GM23338 (cell line): ENCODE measurements at regions not wholly inside any gene's neighbourhood (a gene's known extent, or its start where the extent isn't known, plus 50 kb on each side); places are given as distances from the start of the nearest gene placed in this dataset.

Experiments
- ATAC-seq: fragments of 200-7000 bp; cut with Tn5 transposase; 3 replicates; pipeline ENCODE4 v1.9.1; 2020
- DNase-seq: peaks from one replicate; pipeline ENCODE4 v3.0.0-alpha.2; 2015; ENCODE audit warnings: low spot score
- H2AFZ ChIP-seq: fragments of 200-600 bp; sonication (generic); 2 replicates; pipeline ENCODE4 v1.8.0; 2016; ENCODE audit warnings: antibody characterized with exemption, mild to moderate bottlenecking, moderate library complexity
- H3F3A ChIP-seq: fragments of 200-600 bp; sonication (generic); replicated peaks from 2 replicates; pipeline ENCODE4 v1.8.0; 2017; ENCODE audit warnings: antibody characterized with exemption, mixed run types, low read depth
- H3K27ac ChIP-seq: fragments of 200-600 bp; sonication (generic); 2 replicates; pipeline ENCODE4 v1.6.1; 2016; ENCODE audit warnings: low read depth
- H3K27me3 ChIP-seq: fragments of 200-600 bp; sonication (generic); 2 replicates; pipeline ENCODE4 v1.8.0; 2016; ENCODE audit warnings: mild to moderate bottlenecking, mixed run types, moderate library complexity; ENCODE audit not compliant: insufficient read depth
- H3K36me3 ChIP-seq: fragments of 200-600 bp; sonication (generic); 2 replicates; pipeline ENCODE4 v1.8.0; 2016; ENCODE audit warnings: mild to moderate bottlenecking; ENCODE audit not compliant: insufficient read depth
- H3K4me1 ChIP-seq: fragments of 200-600 bp; sonication (generic); 2 replicates; pipeline ENCODE4 v1.8.0; 2016; ENCODE audit warnings: mild to moderate bottlenecking, moderate library complexity; ENCODE audit not compliant: insufficient read depth
- H3K4me2 ChIP-seq: fragments of 200-600 bp; sonication (generic); 2 replicates; pipeline ENCODE4 v1.7.1; 2017; ENCODE audit warnings: mixed run types
- H3K4me3 ChIP-seq: fragments of 200-600 bp; sonication (generic); 2 replicates; pipeline ENCODE4 v1.6.1; 2016; ENCODE audit warnings: mixed run types
- H3K79me2 ChIP-seq: fragments of 200-600 bp; sonication (generic); replicated peaks from 2 replicates; pipeline ENCODE4 v1.8.0; 2017; ENCODE audit warnings: mild to moderate bottlenecking; ENCODE audit not compliant: insufficient read depth
- H3K9me2 ChIP-seq: fragments of 200-600 bp; sonication (generic); 2 replicates; pipeline ENCODE4 v1.8.0; 2017; ENCODE audit not compliant: insufficient read depth
- H4K20me1 ChIP-seq: fragments of 200-600 bp; sonication (generic); replicated peaks from 2 replicates; pipeline ENCODE4 v1.8.0; 2017; ENCODE audit warnings: mild to moderate bottlenecking; ENCODE audit not compliant: insufficient read depth
- H3K27ac Mint-ChIP-seq: 2 replicates; pipeline ENCODE4 v1.8.0; 2020; ENCODE audit warnings: inconsistent platforms, mild to moderate bottlenecking, moderate library complexity, mixed read lengths
- H3K27me3 Mint-ChIP-seq: 3 replicates; pipeline ENCODE4 v1.8.0; 2022; ENCODE audit warnings: low read depth, mild to moderate bottlenecking, moderate library complexity, mixed read lengths, inconsistent platforms; ENCODE audit not compliant: insufficient read depth, poor library complexity
- H3K36me3 Mint-ChIP-seq: 3 replicates; pipeline ENCODE4 v1.8.0; 2021; ENCODE audit warnings: low read depth, mild to moderate bottlenecking, inconsistent platforms, moderate library complexity, mixed read lengths
- H3K4me1 Mint-ChIP-seq: 3 replicates; pipeline ENCODE4 v1.8.0; 2020; ENCODE audit warnings: mild to moderate bottlenecking, inconsistent platforms, mixed read lengths
- H3K4me3 Mint-ChIP-seq: 3 replicates; pipeline ENCODE4 v1.8.0; 2021; ENCODE audit warnings: moderate library complexity, mild to moderate bottlenecking, inconsistent platforms, mixed read lengths
- H3K9me3 Mint-ChIP-seq: 3 replicates; pipeline ENCODE4 v1.8.0; 2020; ENCODE audit warnings: moderate library complexity, mild to moderate bottlenecking, inconsistent platforms, mixed read lengths
- CREB1 ChIP-seq: fragments of 250-450 bp; sonication (Bioruptor Pico); IDR thresholded peaks from 2 replicates; pipeline ENCODE4 v1.5.0; 2020; ENCODE audit warnings: low read depth, mild to moderate bottlenecking, moderate library complexity
- CTCF ChIP-seq, 2 experiments: fragments of 200-600 bp in 1 of 2; sonication (generic) in 1 of 2; conservative IDR thresholded peaks; 2 replicates each; pipeline versions ENCODE4 v1.5.1 to v1.6.1; 2016 to 2017; ENCODE audit warnings: antibody characterized with exemption in 2 of 2, low read depth in 2 of 2, mild to moderate bottlenecking in 2 of 2, moderate library complexity in 1 of 2
- ETS1 ChIP-seq: IDR thresholded peaks from 2 replicates; pipeline ENCODE4 v1.6.1; 2016; ENCODE audit warnings: antibody characterized with exemption
- EZH2 ChIP-seq: fragments of 200-600 bp; sonication (generic); IDR thresholded peaks from one replicate; pipeline ENCODE4 v1.8.0; 2017; ENCODE audit warnings: antibody characterized with exemption, mild to moderate bottlenecking, low read depth; ENCODE audit not compliant: unreplicated experiment
- EZH2phosphoT487 ChIP-seq: fragments of 200-600 bp; sonication (generic); IDR thresholded peaks from one replicate; pipeline ENCODE4 v1.8.1; 2018; ENCODE audit warnings: antibody characterized with exemption; ENCODE audit not compliant: unreplicated experiment
- JUNB ChIP-seq: IDR thresholded peaks from one replicate; pipeline ENCODE4 v1.6.1; 2016; ENCODE audit warnings: antibody characterized with exemption; ENCODE audit not compliant: unreplicated experiment
- NANOG ChIP-seq: IDR thresholded peaks from 2 replicates; pipeline ENCODE4 v1.6.1; 2016; ENCODE audit warnings: antibody characterized with exemption, borderline replicate concordance
- POLR2AphosphoS5 ChIP-seq: IDR thresholded peaks from 2 replicates; pipeline ENCODE4 v1.6.1; 2016; ENCODE audit warnings: antibody characterized with exemption, low read depth
- STAT1 ChIP-seq: IDR thresholded peaks from one replicate; pipeline ENCODE4 v1.6.1; 2016; ENCODE audit warnings: antibody characterized with exemption; ENCODE audit not compliant: unreplicated experiment
- ZNF114 ChIP-seq: fragments of 250-450 bp; sonication (Bioruptor Pico); IDR thresholded peaks from 2 replicates; pipeline ENCODE4 v1.5.0; 2020; ENCODE audit warnings: mild to moderate bottlenecking, moderate library complexity
- ZNF331 ChIP-seq: fragments of 250-450 bp; sonication (Bioruptor Pico); IDR thresholded peaks from 2 replicates; pipeline ENCODE4 v1.5.0; 2020; ENCODE audit warnings: low read depth, mild to moderate bottlenecking, moderate library complexity
- ZNF462 ChIP-seq: fragments of 250-450 bp; sonication (Bioruptor Pico); IDR thresholded peaks from 2 replicates; pipeline ENCODE4 v1.5.0; 2020; ENCODE audit warnings: mild to moderate bottlenecking, moderate library complexity

GRCh38 chr9:24009322-24009721 lies 183.3 kb upstream of the ELAVL2 start:
- no peak overlapping the region for H3K4me3 ChIP-seq
- H3K79me2 ChIP-seq = no peaks in the 10 kb centered on the region
- peaks cover 35% of the 10 kb centered on the region for H3K4me1 ChIP-seq
- ATAC-seq = no peak
- Mint-ChIP-seq H3K4me1 (peaks cover 23% of the 10 kb centered on the region), H3K27ac (no peak overlapping the region), H3K36me3 (no peaks in the 10 kb centered on the region), H3K9me3 (no peaks in the 10 kb centered on the region), H3K4me3 (no peak overlapping the region), H3K27me3 (no peaks in the 10 kb centered on the region)
- TF ChIP-seq POLR2AphosphoS5 (no peak), EZH2 (no peak)
- no peaks in the 10 kb centered on the region for H3K27me3 ChIP-seq
- H3K36me3 ChIP-seq = no peaks in the 10 kb centered on the region
- no peaks in the 10 kb centered on the region for H4K20me1 ChIP-seq
- no peak overlapping the region for H3K4me2 ChIP-seq
- H2AFZ ChIP-seq = no peak overlapping the region
- H3K9me2 ChIP-seq = no peaks in the 10 kb centered on the region
- DNase-seq = no peak
- H3F3A ChIP-seq = no peaks in the 10 kb centered on the region
- no peak overlapping the region for H3K27ac ChIP-seq

GRCh38 chr9:24007185-24007584 lies 181.1 kb upstream of the ELAVL2 start:
- Histone ChIP-seq H3K9me2 (no peaks in the 10 kb centered on the region), H3K4me2 (peak overlapping the region; percentile 37), H2AFZ (peak overlapping the region; percentile 20; the same call in 1 of the 2 replicates), H4K20me1 (no peaks in the 10 kb centered on the region), H3K4me3 (no peak overlapping the region), H3F3A (no peaks in the 10 kb centered on the region), H3K79me2 (no peaks in the 10 kb centered on the region), H3K27ac (no peak overlapping the region), H3K4me1 (peaks cover 33% of the 10 kb centered on the region), H3K27me3 (no peaks in the 10 kb centered on the region), H3K36me3 (no peaks in the 10 kb centered on the region)
- ATAC-seq (no peak), DNase-seq (no peak)
- Mint-ChIP-seq H3K36me3 (no peaks in the 10 kb centered on the region), H3K4me3 (no peak overlapping the region), H3K9me3 (no peaks in the 10 kb centered on the region), H3K27me3 (no peaks in the 10 kb centered on the region), H3K27ac (no peak overlapping the region), H3K4me1 (peaks cover 21% of the 10 kb centered on the region)
- TF ChIP-seq JUNB (no peak), POLR2AphosphoS5 (no peak), NANOG (no peak), ETS1 (no peak), CTCF (conservative IDR thresholded peaks at IDR 0.05; ENCODE audit: low read depth in 2 of 2) (no peak), ZNF462 (CRISPR knock-in tag) (no peak), EZH2 (no peak), ZNF114 (CRISPR knock-in tag) (no peak), EZH2phosphoT487 (no peak), STAT1 (no peak), ZNF331 (CRISPR knock-in tag) (no peak), CREB1 (CRISPR knock-in tag) (no peak)
